ENCODE measurements at regions not wholly inside any gene's neighbourhood (a gene's known extent, or its start where the extent isn't known, plus 50 kb on each side); places are given as distances from the start of the nearest gene placed in this dataset.
"Not testable (repeated sequence)": the region's sequence is repeated elsewhere in the genome, so short reads cannot be mapped to it uniquely, and the experiment has no call there.

DNA sequence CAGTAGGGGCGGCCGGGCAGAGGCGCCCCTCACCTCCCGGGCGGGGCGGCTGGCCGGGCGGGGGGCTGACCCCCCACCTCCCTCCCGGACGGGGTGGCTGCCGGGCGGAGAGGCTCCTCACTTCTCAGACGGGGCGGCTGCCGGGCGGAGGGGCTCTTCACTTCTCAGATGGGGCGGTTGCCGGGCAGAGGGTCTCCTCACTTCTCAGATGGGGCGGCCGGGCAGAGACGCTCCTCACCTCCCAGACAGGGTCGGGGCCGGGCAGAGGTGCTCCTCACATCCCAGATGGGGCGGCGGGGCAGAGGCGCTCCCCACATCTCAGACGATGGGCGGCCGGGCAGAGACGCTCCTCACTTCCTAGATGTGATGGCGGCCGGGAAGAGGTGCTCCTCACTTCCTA is 389.8 kb downstream of the DSEL start:
- DNase-seq, result not testable (repeated sequence)

DNA sequence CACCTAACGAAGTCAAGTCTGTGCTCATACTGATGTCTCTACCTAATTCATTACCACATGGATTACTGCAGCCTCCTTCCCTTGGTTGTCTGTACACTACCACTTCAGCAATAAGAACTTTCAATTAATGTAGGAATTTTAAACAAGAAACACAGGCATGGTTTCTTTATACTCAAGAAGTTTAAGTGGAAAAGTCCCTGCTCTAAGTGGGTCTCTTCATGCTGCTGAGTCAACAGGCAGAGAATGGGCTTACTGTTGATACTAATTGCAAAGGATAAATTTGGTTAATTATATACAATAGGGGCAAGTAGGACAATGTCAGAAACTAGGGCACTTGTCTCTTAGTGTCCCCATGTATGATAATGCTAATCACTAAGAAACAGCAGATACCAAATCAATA is 392.6 kb downstream of the DSEL start:
- no peak for DNase-seq

DNA sequence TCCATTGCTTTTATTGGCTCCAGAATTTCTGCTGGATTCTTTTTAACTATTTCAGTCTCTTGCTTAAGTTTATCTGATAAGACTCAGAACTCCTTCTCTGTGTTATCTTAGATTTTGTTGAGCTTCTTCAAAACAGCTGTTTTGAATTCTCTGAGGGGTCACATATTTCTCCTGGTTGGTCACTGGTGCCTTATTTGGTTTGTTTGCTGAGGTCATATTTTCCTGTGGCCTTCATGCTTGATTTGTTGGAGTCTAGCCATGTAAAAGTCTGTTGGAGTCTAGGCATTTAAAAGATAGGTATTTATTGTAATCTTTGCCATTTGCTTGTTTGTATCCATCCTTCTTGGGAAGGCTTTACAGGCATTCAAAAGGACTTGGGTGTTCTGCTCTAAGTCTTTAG is 398.7 kb downstream of the DSEL start:
- DNase-seq, result no peak

DNA sequence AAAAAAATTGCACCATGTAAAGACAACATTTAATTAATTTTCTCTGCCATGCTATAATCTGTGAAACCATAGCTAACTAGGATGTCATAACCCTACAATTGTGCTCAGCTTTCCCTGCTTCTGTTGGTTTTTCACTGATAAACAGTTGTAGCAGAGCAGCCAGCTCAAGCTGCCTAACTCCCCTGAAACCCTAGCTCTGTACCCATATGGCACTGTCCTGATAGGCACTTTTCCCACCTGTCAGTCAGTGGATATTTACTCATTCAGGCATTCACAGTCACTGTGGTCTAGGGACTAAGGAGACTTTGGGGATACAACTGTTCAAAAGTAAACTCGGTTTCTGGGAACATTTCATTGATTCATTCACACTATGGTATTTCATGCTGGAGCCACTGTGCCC is 407.0 kb downstream of the DSEL start:
- DNase-seq, result no peak

DNA sequence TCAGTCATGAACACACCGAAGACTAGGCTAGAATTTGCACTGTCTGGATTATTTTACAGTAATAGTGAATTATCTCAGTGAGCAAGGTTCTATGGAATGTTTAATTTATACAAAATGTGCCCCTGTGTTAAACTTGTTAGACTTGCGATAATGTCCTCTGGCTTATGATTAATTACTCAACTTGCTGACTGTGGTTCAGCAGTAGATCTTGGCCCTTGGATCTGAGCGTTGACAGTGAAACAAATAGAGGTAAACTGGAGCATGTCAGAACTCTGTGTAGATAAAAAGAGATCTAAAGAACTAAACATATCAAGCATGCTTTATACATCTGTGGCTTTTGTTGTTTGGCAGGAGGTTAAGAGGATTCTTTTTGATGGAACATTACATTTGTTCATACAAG is 407.6 kb downstream of the DSEL start:
- no peak for DNase-seq

DNA sequence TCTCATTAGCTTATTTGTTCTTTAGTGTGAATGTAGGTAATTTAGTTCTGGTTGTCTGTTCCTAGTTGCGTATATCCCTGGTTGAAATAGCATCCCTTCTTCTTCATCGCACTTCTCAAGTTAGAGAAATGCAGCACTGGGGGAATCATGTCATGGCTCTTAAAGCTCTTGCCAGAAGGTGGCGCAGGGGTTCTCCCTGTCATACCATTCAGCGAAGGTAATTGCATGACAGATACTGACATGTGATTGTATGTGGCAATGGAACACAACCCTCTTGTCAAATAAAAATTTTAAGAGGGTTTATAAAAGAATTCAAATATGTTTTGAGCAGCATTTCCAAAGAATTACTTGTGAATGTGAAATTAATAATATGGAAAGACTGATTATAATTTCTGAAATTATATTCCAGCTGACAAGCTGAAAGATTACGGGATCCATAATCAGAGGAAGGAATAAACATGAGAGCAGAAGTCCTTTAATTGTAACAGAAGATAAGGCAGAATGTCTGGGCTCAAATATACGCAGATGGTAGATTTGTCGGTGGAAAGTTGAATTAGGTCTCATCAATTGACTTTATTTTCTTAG is 411.7 kb downstream of the DSEL start:
- peak; percentile 22 for DNase-seq

DNA sequence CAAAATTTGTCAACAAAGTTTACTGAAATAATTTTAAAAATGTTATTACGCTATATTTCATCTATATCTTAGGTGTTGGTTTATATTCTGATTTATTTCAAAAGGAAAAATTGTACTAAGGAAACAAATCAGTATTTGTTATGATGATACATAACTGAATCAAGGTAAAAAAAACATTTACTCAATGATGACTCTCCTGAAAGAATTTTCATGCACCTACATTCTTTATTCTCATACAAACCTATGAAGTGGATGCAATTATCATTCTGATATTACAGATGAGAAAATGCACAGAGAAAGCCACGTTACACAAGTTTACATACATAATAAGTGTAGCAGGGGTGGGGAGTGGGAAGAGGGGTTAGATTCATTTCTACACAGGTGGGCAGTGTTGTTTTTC is 422.4 kb downstream of the DSEL start:
- DNase-seq, result no peak

DNA sequence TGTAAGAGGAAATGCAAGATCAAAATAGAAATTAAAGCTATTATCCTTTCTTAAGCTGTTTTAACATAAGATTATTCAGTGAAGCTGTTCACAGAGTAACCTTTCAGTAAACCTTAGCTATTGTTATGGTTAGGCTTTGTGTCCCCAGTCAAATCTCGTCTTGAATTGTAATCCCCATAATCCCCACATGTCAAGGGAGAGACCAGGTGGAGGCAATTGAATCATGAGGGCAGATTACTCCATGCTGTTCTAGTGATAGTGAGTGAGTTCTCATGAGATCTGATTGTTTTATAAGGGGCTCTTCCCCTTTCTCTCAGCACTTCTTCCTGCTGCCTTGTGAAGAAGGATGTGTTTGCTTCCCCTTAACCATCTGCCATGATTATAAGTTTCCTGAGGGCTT is 424.4 kb downstream of the DSEL start:
- no peak for DNase-seq

DNA sequence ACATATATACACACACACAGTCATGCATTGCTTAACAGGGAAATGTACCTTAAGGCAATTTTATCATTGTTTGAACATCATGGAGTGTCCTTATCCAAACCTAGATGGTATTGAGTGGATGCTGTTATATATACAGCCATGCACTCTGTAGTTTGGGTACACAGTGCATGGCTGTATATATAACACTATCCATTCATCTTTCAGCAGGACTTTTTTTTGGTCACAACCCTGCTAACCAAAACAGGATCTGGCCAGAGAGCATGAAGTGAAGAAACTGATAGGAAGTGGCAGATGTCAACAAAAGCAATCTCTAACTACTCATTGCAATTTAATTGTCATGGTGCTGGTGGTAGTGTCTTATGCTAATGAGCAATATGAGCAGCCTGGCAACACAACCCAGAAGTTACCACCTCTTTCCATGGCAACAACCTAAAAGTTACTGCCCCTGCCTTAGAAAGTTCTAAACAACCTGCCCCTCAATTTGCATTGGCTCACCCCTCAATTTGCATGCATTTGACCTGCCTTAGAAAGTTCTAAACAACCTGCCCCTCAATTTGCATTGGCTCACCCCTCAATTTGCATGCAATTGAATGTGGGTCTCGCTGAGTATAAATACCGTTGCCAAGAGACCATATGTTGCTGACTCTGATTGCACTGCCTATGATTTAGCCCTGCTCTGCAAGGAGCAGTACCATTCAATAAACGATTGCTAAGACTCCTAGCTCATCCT is 434.9 kb downstream of the DSEL start:
- DNase-seq, result no peak

DNA sequence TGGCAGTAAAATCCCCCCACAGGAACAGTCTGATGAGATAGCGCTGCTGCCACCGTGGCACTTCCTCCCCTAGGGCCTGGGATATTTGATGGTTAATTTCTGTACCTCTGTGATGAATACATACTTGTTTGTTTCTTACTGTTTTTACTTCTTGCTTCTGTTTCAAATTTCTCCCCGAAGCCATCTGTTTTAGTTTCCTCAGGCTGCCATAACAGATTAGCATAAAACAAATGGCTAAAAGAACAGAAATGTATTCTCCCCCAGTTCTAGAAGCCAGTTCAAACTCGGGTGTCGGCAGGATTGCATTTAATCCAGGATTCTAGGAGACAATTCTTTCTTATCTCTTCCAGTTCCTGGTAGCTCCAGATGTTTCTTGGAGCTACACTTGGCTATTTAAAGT is 435.9 kb downstream of the DSEL start:
- DNase-seq, result no peak

DNA sequence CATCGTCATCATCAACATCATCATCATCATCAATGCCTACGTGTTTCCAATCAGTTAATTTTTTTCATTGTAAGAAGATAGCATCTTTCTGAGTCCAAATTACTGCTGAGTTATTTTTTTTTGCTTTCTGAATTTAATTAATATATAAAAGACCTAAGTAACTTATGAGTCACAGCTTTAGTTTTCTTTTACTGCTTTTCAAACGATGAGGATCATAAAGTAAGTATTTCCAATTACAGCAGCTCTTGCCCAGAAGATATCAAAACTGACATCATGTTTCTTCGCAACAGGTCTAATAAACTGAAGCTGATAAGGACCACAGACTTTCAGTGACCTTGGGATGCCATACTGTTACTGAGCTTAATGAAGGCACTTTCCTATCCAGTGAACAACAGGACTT is 442.2 kb downstream of the DSEL start:
- no peak for DNase-seq

DNA sequence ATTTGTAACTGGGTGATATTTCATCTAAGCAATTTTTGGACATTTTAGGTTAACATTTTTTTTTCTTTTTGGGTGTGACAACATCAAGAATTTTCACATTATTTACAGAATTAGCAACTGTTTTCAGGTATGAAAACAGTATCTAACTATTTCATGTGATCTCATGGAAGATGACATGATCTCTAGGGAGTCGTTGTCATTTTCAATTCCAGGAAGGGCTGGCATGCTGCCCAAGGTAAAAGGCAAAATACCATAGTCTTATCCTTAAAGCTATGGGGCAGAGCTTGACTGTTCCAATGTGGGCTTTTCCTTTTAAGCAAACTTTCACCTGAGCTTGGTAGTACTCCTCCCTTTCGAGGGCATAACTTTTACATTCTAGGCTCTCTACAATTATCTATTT is 443.7 kb downstream of the DSEL start:
- no peak for DNase-seq

DNA sequence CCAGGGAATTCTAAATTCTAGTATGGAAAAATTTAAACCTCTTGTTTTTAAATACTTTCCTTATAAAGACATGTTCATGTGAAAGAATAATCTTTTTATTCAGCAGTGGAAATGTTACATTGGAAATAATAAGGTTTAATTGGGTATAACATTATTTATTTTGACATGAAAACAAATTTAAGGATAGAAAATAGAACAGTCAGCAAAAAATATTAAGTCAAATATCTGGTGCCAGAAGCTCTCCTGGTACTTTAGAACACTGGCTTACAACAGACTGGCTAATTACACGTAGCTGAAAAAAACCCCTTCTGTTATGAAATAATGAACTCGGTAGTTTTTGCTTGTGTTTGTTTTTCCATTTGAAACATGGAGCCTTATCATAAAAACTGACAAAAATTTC is 447.9 kb downstream of the DSEL start:
- DNase-seq, result no peak

DNA sequence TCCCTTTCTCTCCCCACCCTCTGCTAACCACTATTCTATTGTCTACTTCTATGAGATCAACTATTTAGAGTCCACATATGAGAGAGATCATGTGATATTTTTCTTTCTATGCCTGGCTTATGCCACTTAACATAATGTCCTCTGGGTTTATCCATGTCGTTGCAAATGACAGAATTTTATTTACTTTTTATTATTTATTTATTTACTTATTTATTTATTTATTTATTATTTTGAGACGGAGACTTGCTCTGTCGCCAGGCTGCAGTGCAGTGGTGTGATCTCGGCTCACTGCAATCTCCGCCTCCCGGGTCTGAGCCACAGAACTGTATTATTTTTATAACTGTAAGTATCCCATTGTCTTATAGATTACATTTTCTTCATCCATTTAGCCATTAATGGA is 443.4 kb upstream of the CDH19 start:
- DNase-seq, result no peak

DNA sequence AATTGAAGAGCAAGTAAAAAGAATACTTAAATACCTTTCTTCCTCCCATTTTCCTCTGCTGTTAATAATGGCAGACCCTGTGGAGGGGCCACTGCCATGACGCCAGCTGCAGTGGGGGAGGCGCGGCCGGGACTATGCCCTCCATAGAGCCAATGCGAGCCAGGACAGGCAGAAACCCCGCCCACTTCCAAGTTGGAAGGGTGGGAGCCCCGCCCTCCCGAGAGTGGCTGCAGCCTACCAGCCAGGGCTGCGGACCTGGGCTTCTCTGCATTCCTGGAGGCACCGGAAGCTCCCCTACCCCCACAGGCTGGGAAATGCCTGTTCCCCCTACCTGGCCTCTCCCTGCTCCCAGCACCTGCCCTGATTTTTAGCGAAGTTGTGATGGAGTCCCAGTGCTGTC is 439.4 kb upstream of the CDH19 start:
- DNase-seq, result no peak

DNA sequence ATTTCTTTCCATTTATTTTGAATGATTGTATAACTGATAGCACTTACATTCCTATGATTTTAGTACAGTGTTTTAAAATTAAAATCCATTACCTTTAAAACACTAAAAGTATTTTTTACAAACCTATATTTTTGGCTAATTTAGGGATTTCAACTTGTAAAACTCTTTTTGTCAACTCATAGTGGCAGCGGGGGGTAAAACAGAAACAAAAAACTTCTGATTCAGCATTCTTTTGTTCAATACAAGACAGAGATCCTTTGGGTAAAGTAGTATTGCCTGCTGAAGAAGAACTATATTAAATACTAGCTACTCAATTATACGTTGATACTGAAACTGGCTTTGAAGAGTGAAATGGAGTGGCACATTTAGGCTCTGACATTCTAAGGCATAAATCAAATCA is 437.4 kb upstream of the CDH19 start:
- no peak for DNase-seq

DNA sequence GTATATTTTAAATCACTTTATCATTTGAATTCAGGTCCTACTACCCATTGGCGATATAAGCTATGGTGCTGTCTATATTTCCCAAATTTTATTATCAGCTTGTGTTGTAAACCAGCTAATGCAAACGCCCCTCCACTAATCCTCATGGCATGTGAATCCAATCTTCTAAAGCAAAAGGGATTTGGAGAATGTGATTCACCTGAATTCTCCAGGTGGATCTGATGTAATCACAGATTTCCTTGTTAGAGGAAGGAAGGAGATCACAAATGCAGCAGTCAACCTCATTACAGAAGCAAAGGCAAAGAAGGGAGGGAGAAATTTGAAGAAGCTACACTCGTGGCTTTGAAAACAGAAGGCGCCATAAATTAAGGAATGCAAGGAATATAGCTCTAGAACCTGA is 431.1 kb upstream of the CDH19 start:
- DNase-seq, result no peak

DNA sequence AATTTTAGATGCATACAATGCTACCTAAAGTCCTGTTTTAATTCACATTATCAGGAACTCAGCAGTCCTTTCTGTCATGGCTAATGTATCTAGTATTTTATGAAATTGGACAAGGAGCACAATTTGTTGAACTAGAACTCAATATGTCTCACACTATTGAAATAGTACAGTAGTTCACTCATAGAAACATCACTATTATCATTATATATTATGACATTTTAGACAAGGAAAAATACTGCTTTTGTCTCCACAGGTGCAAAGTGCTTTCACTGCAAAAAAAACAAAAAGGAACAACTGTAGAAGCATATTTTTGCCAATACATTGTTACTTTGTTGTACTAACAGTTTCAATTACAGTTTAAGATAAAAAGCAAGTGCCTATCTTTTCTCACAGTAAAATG is 419.2 kb upstream of the CDH19 start:
- DNase-seq, result no peak

DNA sequence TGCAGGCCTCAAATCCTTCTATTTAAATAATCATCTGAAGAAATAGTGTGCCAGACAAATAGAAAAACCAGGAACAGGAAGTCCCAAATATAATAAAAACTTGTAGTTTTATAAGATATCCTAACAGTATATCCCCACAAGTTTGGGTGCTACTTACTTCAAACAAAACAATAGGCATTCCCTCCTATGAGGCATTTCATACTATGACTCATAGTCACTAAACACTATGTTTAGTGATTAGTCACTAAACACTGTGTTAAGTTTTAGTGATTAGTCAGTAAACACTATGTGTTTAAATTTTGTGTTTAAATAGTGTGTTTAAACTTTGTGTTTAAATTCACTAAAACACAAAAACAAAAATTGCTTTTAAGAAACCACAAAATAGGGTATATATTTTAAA is 407.0 kb upstream of the CDH19 start:
- no peak for DNase-seq

DNA sequence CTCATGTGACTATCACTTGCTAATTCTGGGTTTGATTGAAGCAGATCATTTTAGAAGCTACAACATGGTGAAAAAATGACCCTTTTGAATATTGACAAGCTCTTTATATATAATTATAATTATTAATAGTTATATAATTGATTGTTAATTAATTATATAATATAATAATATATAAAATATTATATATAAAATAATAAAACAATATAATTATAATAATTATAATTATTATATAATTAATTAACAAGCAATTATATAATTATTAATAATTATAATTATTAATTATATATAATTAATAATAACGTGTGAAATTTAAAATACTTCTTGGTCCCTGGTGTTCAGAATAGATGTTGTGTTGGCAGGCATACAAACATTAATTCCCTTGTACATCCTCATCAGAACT is 404.1 kb upstream of the CDH19 start:
- no peak for DNase-seq

DNA sequence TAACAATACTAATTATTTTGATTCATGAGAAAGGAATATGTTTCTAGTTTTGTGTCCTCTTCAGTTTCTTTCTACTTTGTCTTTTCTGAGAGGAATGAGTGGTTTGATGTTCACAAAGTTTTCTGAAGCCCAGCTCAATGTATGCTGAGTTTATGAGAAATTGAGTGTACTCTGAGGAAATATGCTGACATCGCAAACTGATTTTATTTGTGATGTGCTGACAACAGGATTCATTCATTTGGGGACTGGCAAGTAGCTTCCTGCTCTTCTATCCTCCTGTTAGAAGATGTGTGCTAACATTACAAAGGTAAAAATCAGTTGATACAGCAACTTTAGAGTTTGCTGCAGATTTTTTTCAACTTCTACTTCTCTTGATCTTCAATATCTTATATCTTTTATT is 403.2 kb upstream of the CDH19 start:
- DNase-seq, result no peak

DNA sequence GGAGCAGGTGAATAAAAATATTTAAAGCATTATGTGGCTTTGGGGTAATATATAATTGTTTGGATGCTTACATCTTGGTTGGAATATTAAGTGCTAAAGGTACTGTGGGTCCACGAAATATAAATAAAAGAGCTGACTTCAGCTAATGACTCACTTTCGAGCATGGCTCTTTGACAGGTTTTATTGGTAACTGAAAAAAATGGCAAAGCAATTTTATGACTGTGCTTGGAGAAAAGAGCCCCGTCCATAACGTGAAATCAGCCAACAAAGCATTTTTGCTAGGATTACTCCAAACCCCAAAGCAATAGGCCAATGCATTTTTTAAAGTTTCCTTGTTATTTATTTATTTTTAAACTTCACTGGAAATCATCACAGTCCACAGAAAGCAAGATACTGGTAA is 397.2 kb upstream of the CDH19 start:
- no peak for DNase-seq

DNA sequence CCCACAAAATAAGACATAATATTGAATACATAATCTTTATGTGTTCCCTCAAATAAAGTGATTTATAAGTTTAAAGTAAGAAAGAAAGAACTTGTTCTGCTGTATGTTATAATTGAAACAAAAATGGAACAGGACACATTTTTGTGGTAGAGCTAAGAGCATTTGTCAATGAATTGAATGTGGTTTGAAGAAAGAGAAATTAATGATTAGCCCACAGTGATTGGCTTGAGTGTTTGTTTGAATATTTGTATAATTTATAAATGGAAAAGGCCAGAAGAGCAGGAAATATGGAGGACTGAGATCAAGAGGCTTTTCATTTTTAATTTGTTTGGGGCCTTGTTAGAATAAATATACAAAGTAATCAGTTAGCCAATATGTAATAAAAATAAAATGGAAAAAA is 395.1 kb upstream of the CDH19 start:
- DNase-seq, result no peak

DNA sequence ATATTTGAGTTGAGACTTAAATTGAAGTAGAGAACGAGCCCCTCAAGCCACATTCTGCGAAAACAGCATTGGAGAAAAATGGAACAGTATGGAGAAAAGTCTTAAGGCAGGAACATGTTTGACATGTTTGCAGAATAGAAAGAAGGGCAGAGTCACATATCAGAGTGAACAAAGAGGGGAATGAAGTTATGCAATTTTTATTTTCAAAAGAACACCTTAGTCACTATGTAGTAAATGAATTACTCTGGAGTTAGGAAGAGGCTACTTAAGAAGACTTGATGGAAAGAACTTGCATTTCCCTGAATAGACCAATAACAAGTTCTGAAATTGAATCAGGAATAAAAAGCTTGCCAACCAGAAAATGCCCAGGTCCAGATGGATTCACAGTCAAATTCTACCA is 391.4 kb upstream of the CDH19 start:
- DNase-seq, result no peak

DNA sequence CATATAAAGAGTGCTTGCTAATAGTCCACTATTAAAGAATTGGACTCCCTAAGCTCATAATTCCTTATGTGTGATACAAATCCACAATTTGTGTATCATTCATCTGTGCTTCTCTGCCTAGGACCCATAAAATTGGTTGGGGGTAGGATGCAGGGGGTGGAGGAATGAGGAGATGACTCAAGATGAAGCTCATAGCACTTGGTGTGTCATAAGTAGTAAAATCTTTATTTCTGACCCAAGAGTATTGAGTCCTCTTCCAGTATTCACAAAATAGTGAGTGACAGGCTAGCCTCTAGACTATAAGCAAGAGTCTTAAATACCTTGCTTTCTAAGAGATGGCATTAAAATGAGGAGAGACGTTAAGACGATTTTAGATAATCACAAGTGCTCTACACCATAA is 390.9 kb upstream of the CDH19 start:
- DNase-seq, result no peak
